ENCODE measurements at regions not wholly inside any gene's neighbourhood (a gene's known extent, or its start where the extent isn't known, plus 50 kb on each side); places are given as distances from the start of the nearest gene placed in this dataset.

- no peak for TF ChIP-seq CTCF (optimal IDR thresholded peaks at IDR 0.05 in 1 of 3, IDR thresholded peaks at IDR 0.05 in 1 of 3, conservative IDR thresholded peaks at IDR 0.05 in 1 of 3; ENCODE audit: extremely low read depth in 1 of 3, insufficient read depth in 2 of 3, low read length in 3 of 3)
- no peak for TF ChIP-seq EZH2 (IDR thresholded peaks at IDR 0.05; ENCODE audit: low read length)
These were observed 333.7 kb upstream of the OR4E1 start for GRCh38 chr14:22007363-22007762.
